Fibroblast of skin of back (primary cell): ENCODE measurements at regions not wholly inside any gene's neighbourhood (a gene's known extent, or its start where the extent isn't known, plus 50 kb on each side); places are given as distances from the start of the nearest gene placed in this dataset.

ENCODE experiments used
- DNase-seq: peaks from one replicate; pipeline ENCODE4 v3.0.0-alpha.2; 2013

DNA sequence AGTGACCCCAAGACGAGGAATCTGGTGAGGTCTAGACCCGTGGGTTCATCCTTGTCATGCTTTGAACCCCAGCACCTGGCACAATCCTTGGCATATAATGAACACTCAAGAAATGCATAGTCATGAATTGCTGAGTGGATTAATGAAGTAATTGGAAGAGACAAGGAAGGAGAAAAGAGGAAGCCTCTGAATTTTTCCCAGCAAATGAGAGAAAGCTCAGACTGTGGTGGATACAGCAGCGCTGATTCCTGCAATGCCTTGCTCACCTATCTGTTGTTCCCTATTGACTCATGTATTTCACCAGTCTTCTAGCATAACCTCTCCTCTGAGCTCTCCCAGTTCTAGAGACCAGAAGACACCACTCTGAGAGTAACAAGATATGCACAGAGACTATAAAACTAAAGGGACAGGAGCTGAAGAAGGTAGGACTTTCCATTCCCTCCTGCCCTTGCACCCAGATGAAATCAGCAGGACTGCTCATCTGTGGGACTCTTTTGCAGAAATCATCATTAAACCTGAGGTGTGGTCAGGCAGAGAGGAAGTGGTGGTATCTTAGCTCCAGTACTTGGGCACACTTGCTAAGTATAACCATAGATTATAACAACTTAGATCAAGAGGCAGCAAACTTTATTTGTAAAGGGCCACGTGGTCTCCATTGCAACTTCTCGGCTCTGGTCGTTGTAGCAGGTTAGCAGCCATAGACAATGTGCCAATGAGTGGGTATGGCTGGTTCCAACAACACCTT lies 102.8 kb downstream of the MAF start:
- no peak for DNase-seq

DNA sequence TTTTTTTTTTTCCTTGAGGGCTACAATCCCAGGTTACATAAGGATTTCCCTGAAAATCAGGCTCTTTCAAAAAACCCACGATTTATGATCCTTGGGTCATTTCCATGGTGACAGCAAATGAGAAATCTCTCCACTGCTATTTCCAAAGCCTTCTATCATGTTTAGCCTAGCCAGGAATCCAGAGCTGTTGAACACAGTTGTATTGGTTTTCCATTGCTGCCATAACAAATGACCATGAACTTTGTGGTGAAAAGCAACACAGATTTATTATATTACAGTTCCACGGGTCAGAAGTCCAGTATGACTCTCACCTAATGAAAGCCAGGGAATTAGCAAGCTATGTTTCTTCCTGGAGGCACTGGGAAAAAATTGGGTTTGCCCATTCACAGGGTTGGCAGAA lies 106.6 kb downstream of the MAF start:
- DNase-seq = no peak

DNA sequence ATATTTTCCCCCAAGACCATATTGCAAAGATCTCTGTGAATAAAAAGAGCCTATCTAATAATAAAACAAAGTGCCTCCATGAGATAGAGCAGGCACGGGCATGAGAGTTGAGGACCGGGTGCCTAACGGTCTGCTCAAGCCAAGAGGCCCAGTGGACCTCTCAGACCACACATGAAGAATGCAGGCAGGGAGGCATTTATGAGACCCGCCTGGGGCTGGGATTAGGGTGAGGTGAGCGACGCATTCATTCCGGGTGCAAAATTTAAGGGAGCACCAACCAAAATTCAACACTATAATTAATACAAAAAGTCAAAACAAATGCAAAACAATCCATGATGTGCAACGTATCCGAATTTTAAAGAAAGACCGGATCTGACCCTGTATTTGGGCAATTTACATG lies 108.5 kb downstream of the MAF start:
- no peak for DNase-seq

DNA sequence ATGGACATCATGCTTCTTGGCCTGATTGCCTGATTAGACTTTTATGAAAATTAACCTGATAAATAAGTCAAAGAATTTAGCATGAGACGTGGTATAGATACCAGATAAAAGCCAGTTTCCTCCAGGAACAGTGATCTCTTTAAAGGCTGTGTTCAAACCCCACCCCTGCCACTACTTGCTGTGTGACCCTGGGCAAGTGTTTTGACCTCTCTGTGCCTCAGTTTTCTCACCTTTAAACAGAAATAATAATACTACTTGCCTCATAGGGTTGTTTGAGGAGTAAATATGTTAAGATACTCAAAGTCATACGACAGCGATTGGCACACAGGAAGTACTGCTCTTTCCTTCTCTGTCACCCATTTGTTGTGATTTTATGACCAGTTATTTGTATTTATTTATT lies 115.5 kb downstream of the MAF start:
- DNase-seq = no peak

GRCh38 chr16:79484237-79484636 lies 116.3 kb downstream of the MAF start:
- DNase-seq = no peak

GRCh38 chr16:79483336-79483735 lies 117.2 kb downstream of the MAF start:
- DNase-seq = no peak

- no peak for DNase-seq
Measured at GRCh38 chr16:79482011-79482410, 118.5 kb downstream of the MAF start.

DNA sequence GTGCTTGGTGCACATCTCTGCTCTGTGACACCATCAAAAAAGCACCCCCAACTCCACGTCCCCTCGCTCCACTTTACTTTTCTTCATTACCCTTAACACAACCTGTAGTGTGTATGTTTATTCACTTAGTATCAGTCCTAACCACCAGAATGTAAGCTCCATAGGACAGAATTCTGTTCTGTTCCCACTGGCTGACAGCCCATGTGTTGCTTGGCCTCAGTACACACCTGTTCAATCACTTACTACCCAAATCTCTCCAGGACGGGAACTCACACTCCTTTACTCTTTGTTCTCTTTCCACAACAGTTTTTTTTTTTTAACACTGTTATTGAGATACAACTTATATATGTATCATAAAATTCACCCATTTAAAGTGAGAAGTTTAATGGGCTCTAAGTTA lies 119.6 kb downstream of the MAF start:
- DNase-seq = no peak

DNA sequence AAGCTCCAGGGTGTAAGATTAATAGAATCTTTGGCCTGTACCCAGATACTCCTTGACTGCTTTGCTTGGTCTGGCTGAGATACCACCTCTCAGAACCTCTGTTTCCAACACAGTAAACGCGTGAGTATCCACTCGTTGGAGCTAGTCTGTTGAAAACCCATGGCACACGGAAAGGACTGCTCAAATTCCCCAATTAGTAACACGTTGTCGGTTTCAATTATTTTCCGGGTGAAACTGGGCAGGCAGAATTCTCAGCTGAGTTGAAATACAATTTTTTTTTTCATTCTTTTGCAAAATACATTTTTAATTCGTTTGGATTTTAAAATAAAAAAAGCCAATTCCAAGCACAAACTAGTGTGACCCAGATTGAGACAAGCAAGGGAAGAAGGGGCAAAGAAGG lies 120.5 kb downstream of the MAF start:
- no peak for DNase-seq

DNA sequence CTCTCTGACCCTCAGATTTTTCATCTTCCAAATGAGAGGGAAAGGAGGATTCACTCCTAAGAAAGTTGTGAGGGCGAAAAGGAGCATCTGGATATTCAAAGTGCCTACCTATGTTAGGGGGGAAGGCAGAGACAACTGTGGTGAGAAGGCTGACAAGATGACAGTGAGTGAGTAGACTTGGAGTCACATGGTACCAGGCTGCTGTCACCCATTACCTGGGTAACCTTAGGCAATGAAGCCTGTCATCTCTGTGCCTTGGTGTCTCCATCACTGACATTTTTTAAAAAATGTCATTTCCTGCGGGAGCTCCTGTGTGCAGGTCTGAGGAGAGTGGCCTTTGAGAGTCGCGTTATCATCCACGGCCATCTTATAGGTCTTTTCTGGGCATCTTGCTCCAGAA lies 124.0 kb downstream of the MAF start:
- no peak for DNase-seq

DNA sequence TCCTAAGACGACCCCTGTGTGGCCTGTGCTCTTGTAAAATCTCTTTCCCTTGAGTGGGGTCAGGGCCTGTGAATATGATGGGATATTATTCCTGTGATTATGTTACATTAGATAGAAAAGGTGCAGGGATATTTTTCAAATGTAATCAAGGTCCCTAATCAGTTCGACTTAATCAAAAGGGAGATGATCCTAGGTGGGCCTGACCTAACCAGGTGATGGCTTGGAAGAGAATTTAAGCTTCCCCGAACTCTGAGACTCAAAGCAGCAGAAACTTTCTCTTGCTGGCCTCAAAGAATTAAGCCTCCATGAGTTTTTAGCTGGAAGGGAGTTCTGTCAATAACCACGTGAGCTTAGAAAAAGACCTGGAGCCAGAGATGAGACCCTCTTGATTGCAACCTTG lies 124.7 kb downstream of the MAF start:
- no peak for DNase-seq

DNA sequence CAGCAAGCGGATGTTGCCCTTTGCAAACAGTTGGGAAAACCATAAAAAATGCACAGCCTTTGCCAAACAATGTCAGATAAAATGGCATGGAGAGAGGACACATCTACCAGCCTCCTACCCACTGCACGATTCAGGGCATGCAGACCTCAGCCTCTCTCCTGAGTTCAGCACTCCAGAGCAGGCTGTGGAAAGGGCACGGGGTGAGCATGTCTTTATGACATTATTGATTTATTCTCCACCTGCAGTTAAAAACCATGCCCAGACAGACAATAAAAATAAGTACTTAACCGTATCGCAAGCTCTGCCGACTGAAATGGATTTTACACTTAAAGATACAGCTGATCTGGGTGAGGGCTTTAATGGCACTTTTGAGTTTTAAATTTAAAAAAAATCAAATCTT lies 127.1 kb downstream of the MAF start:
- DNase-seq = no peak

DNA sequence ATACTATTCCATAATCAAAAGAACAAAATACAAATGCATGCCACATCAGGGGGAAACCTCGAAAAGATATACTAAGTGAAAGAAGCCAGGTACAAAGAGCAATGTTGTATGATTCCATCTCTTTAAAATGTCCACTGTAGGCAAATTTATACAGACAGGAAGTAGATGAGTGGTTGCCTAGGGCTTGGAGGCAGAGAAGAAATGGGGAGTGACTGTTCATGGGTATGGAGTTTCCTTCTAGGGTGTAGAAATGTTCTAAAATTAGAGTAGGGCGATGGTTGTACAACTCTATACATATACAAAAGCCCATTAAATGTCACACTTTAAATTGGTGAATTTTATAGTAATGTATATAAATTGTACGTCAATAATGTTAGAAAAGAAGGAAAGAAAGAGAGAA lies 128.1 kb downstream of the MAF start:
- no peak for DNase-seq

GRCh38 chr16:79469999-79470398 lies 130.5 kb downstream of the MAF start:
- no peak for DNase-seq

GRCh38 chr16:79468631-79469030 lies 131.9 kb downstream of the MAF start:
- DNase-seq = no peak

- DNase-seq = no peak
Measured at GRCh38 chr16:79468121-79468552, 132.4 kb downstream of the MAF start.

GRCh38 chr16:79466111-79466510 lies 134.4 kb downstream of the MAF start:
- no peak for DNase-seq

DNA sequence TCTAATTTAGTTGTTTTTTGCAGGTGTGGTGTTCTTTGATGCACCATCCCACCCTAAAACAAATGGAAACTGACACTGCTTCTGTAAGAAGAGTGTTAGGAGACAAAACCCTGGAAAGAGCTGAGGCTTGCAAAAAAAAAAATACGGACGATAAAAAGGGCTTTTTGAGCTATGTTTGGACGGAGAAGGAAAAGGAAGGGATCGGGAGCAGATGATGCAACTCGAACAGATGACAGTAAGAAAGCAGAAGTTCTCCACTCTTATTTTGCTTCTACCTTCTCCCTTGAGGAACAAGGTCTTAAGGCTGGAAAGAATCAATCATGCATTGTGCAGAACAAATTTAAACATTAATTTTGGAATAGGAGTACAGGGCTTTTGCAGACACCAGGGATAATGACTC lies 136.7 kb downstream of the MAF start:
- DNase-seq = no peak

- no peak for DNase-seq
Measured at GRCh38 chr16:79456036-79456435, 144.5 kb downstream of the MAF start.

GRCh38 chr16:79452671-79453070 lies 147.9 kb downstream of the MAF start:
- DNase-seq = no peak

- DNase-seq = peak; percentile 12
Measured at GRCh38 chr16:79451196-79451816, 149.2 kb downstream of the MAF start.

DNA sequence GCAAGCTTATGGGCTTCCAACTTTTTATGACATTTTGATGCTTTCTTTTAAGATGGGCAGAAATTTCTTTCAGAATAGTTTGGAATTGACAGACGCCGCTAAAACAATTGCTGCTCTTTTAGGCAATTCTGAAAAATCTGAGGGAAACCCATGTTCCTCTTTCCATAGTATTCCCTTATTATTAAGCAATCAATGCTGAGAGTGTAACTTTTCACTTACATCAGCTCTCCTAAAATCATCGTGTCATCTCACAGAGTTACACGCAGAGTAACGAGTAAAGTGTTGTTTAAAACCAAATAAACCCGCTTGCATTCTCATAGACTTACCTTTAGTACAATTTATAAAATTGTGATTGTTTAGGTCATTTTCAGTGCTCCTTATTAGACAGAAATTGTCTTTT lies 150.6 kb downstream of the MAF start:
- no peak for DNase-seq

- no peak for DNase-seq
Measured at GRCh38 chr16:79449067-79449769, 151.3 kb downstream of the MAF start.

DNA sequence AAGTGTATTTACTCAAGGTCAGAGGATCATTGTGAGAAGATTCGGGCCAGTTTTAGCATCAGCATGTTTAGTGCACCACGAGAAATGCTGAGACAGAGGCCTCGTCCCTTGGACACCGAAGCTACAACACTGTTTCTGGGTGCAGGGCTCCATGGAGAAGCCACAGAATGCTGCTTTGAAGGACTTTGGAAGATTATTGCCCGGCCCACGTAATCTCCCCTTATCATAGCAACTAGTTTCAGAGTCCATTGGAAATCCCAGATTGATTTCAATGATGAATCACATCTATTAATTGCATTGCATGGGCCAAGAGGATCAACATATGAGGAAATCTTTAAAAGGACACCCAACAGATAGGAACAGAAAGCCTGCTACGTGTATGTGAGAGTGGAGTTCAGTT lies 156.0 kb downstream of the MAF start:
- no peak for DNase-seq
